Thyroid gland (tissue), 4 donors: ENCODE measurements at regions not wholly inside any gene's neighbourhood (a gene's known extent, or its start where the extent isn't known, plus 50 kb on each side); places are given as distances from the start of the nearest gene placed in this dataset.

Experiments used
- POLR2A ChIP-seq, 2 donors: fragments of 450-650 bp; IDR thresholded peaks; one replicate each; pipeline ENCODE4 v1.6.1; 2017; ENCODE audit warnings: antibody characterized with exemption in 2 of 2, mild to moderate bottlenecking in 2 of 2, moderate library complexity in 1 of 2
- TF ChIP-seq, protein P1 (sequence below), 6 experiments: fragments of 200-600 bp in 3 of 6; fragments of 450-650 bp in 3 of 6; sonication (generic) in 3 of 6; IDR thresholded peaks; one replicate each; pipeline ENCODE4 v1.5.1; 2016 to 2019; ENCODE audit warnings: antibody characterized with exemption in 6 of 6, mild to moderate bottlenecking in 2 of 6, inconsistent platforms in 1 of 6, moderate library complexity in 1 of 6

DNA sequence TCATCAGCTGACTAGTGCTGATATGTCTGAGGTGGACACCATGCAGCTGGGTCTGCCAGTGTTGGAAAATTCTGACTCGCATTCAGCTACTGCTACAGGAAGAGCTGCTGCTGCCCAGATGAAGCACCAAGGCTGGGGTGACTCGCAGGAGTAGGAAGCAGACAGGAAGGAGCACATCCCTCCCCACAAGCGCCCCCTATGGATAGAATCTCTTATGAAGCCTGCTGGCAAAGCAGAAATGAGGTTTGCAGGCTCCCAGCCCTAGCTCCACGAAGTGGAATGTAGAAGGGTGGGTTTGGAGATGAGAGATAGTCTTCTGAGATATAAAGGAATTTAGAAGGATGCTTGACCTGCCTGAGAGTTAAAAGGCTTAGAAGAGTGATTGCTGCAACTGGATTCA lies 443.0 kb downstream of the ACTL7B start:
- TF ChIP-seq, protein P1, sequence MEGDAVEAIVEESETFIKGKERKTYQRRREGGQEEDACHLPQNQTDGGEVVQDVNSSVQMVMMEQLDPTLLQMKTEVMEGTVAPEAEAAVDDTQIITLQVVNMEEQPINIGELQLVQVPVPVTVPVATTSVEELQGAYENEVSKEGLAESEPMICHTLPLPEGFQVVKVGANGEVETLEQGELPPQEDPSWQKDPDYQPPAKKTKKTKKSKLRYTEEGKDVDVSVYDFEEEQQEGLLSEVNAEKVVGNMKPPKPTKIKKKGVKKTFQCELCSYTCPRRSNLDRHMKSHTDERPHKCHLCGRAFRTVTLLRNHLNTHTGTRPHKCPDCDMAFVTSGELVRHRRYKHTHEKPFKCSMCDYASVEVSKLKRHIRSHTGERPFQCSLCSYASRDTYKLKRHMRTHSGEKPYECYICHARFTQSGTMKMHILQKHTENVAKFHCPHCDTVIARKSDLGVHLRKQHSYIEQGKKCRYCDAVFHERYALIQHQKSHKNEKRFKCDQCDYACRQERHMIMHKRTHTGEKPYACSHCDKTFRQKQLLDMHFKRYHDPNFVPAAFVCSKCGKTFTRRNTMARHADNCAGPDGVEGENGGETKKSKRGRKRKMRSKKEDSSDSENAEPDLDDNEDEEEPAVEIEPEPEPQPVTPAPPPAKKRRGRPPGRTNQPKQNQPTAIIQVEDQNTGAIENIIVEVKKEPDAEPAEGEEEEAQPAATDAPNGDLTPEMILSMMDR (IDR thresholded peaks at IDR 0.05) = no peak
- TF ChIP-seq POLR2A (IDR thresholded peaks at IDR 0.05) = no peak
